GM21381 (cell line): ENCODE measurements at regions not wholly inside any gene's neighbourhood (a gene's known extent, or its start where the extent isn't known, plus 50 kb on each side); places are given as distances from the start of the nearest gene placed in this dataset.

Experiments
- ATAC-seq: cut with Tn5 transposase; IDR thresholded peaks from one replicate; pipeline ENCODE4 v1.9.1; 2021; ENCODE audit warnings: mild to moderate bottlenecking, moderate library complexity; ENCODE audit not compliant: unreplicated experiment

GRCh38 chr16:5446623-5447240, 349.1 kb upstream of the EEF2KMT start:
- ATAC-seq = no peak

GRCh38 chr16:5444189-5444588, 346.6 kb upstream of the EEF2KMT start:
- ATAC-seq = no peak

- ATAC-seq = no peak
Measured at GRCh38 chr16:5442986-5443385, 345.4 kb upstream of the EEF2KMT start.

GRCh38 chr16:5442054-5442453, 344.5 kb upstream of the EEF2KMT start:
- ATAC-seq = no peak

- no peak for ATAC-seq
Measured at GRCh38 chr16:5438591-5438990, 341.0 kb upstream of the EEF2KMT start.

- no peak for ATAC-seq
Measured at GRCh38 chr16:5433587-5433986, 336.0 kb upstream of the EEF2KMT start.

- ATAC-seq = no peak
Measured at GRCh38 chr16:5432166-5432565, 334.6 kb upstream of the EEF2KMT start.

GRCh38 chr16:5430598-5430997, 333.0 kb upstream of the EEF2KMT start:
- no peak for ATAC-seq

- no peak for ATAC-seq
Measured at GRCh38 chr16:5428932-5429331, 331.3 kb upstream of the EEF2KMT start.

DNA sequence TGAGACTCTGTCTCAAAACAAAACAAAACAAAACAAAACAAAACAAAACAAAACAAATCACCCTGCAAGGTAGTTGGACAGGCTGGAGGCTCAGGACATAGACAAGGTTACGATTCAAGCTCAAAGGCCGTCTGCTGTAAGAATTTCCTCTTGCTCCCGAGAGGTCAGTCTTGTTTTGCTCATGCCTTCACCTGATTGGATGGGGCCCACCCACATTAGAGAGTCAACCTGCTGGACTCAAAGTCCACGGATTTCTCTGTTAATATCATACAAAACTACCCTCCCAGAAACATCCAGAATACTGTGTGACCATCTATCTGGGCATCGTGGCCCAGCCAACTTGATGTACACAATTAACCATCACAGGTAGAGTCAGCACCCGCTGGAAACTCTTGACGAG, 330.0 kb upstream of the EEF2KMT start:
- ATAC-seq = no peak

- no peak for ATAC-seq
Measured at GRCh38 chr16:5422643-5423496, 325.3 kb upstream of the EEF2KMT start.

- no peak for ATAC-seq
Measured at GRCh38 chr16:5422047-5422446, 324.5 kb upstream of the EEF2KMT start.

DNA sequence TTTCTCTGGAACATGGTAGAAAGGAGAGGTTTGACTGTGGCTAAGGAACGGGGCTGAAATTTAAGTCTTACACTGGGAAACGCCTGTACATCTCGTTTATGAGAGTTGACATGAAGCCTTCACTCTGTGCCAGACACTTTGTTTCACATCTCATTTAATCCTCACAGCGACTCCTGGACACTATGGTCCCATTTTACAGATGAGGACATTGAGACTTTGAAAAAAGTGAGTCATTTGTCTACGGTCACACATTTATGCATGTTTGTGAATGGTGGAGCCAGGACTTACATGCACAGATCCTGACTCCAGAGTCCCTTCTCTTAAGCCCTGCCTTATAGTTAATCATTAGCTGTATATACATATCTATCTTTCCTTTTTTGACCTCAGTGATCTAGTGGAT, 318.4 kb upstream of the EEF2KMT start:
- no peak for ATAC-seq

DNA sequence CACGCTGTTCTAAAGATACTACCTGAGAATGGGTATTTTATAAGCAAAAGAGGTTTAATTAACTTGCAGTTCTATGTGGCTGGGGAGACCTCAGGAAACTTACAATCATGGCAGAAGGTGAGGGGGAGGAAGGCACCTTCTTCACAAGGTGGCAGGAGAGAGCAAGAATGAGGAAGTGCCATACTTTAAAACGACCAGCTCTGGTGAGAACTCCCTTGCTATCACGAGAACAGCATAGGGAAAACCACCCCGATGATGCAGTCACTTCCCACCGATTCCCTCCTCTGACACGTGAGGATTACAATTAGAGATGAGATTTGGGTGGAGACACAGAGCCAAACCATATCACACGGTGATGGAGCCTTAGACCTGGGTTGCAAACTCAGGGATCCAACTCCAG, 317.5 kb upstream of the EEF2KMT start:
- ATAC-seq = no peak

- no peak for ATAC-seq
Measured at GRCh38 chr16:5412731-5413130, 315.1 kb upstream of the EEF2KMT start.

GRCh38 chr16:5398203-5398602, 300.6 kb upstream of the EEF2KMT start:
- ATAC-seq = no peak

- ATAC-seq = no peak
Measured at GRCh38 chr16:5396880-5397279, 299.3 kb upstream of the EEF2KMT start.

DNA sequence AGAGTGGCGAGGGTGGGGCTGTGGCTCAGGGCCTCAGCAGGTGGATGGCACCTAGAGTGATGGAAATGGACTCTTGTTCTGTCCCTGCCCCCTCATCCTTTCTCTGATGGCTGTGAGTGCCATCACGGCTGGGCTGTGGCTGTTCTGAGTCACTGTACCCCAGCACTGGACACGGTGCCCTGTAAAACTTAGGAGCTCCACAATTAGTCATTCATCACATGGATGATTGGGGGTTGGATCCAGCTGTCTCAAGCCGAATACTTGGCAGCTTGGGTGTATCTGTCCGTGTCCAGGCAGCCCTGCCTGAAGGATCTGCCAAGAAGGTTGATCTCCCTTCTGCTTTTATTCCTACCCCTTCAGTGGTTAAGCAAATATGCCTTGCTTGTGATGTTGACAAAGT, 295.5 kb upstream of the EEF2KMT start:
- no peak for ATAC-seq

GRCh38 chr16:5386989-5387388, 289.4 kb upstream of the EEF2KMT start:
- no peak for ATAC-seq

DNA sequence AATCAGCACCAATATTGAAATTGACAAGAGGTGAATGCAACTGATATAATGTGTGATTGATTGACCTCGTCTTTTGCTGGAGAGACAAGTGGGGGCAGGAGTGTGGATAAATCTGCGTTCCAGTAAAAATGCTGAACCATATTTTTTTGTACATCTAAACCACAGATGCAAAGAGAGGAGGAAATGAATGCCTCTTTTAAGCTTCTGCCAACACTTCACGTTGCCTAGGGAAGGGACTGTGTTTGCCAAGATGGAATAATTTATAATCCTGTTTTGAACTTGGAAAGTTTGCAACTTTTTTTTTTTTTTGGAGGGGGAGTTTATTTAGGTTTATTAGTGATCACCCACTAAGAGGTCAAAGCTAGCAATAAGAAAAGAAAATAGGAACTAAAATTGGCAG, 288.2 kb upstream of the EEF2KMT start:
- ATAC-seq = no peak

DNA sequence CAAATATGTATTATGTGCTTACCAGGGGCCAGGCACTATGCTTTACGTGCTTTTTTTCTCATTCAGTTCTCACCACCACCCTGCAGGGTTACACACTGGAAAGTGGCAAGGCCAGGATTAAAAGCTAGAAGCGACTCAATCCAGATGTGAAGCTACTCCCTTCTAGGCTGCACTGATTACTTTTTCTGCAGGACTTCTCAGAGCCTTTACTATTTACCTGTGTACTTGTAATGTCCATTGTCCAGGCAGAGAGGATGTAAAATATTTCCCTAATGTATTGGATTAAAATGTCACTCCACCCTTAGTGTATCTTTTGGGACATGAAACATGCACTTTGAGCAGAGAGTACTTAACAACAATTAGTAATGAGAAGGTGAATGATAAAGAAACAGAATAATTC, 287.5 kb upstream of the EEF2KMT start:
- ATAC-seq = no peak

GRCh38 chr16:5383737-5384136, 286.1 kb upstream of the EEF2KMT start:
- ATAC-seq = no peak

DNA sequence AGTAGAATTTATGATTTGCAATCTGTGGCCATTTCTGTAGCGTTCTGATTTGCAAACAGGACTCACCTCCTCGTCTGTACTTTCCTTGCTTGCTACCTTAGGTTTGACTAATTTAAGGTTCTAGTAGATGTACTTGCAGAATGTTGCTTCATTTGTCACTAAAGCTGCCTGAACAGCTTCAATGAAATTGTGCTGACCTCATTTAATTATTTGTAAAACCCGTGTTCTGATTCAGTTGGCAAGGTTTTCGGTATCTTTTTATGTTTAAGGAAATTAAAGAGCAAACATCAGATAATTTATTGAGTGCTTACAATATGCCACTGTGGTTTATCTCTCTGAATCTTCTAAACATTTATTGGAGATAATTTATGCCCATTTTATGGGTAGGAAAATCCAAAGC, 284.9 kb upstream of the EEF2KMT start:
- no peak for ATAC-seq
